ENCODE measurements at regions not wholly inside any gene's neighbourhood (a gene's known extent, or its start where the extent isn't known, plus 50 kb on each side); places are given as distances from the start of the nearest gene placed in this dataset.

DNA sequence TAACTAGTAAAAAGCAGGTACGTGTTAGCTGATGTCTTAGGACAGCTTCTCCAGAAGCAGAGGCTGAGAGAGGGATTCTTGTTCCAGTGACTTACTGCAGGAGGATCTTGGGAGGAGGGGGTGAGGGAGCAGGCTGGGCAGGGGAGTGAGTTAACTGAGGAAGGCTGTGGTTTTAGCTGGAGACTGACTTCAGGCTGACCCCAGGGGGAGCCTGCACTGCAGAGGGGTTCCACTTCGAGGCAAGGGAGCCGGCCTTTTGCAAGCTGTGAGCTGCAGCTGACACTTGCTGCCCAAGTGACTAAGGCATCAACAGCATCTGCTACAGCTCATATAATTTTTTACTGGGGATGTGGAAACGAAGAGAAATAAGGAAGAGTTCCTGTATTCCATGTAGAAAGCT lies 50.4 kb upstream of the SOD1 start:
- no peaks in the 10 kb centered on the region for H3K36me3 ChIP-seq
- H3K9me3 ChIP-seq = peaks cover 2% of the 10 kb centered on the region; the same call in 1 of the 2 replicates
- no peak overlapping the region for H3K4me3 ChIP-seq (ENCODE audit: low read depth, low read length)
- TF ChIP-seq, protein P1, sequence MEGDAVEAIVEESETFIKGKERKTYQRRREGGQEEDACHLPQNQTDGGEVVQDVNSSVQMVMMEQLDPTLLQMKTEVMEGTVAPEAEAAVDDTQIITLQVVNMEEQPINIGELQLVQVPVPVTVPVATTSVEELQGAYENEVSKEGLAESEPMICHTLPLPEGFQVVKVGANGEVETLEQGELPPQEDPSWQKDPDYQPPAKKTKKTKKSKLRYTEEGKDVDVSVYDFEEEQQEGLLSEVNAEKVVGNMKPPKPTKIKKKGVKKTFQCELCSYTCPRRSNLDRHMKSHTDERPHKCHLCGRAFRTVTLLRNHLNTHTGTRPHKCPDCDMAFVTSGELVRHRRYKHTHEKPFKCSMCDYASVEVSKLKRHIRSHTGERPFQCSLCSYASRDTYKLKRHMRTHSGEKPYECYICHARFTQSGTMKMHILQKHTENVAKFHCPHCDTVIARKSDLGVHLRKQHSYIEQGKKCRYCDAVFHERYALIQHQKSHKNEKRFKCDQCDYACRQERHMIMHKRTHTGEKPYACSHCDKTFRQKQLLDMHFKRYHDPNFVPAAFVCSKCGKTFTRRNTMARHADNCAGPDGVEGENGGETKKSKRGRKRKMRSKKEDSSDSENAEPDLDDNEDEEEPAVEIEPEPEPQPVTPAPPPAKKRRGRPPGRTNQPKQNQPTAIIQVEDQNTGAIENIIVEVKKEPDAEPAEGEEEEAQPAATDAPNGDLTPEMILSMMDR (IDR thresholded peaks at IDR 0.05; ENCODE audit: low read depth, low read length) = 0 out of 2 replicates have a peak, but pooled peaks have one; percentile 6
- no peaks in the 10 kb centered on the region for H3K27me3 ChIP-seq
- no peak for DNase-seq
- no peaks in the 10 kb centered on the region for H3K4me1 ChIP-seq

DNA sequence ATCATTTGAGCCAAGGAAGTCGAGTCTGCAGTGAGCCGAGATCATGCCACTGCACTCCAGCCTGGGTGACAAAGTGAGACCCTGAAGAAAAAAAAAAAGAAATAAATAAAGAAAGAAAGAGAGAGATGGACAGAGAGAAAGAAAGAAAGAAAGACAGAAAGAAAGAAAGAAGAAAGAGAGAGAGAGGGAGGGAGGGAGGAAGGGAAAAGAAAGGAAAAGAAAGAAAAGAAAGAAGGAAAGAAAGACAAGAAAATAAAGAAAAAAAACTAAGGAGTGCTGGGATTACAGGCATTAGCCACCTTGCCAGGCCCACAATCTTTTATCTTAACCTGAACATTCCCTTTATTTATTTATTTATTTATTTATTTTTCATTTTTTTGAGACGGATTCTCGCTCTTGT lies 51.7 kb upstream of the SOD1 start:
- no peaks in the 10 kb centered on the region for H3K36me3 ChIP-seq
- TF ChIP-seq, protein P1 (IDR thresholded peaks at IDR 0.05; ENCODE audit: low read depth, low read length) = no peak
- no peaks in the 10 kb centered on the region for H3K4me1 ChIP-seq
- no peak for DNase-seq
- H3K9me3 ChIP-seq = peaks cover 2% of the 10 kb centered on the region; the same call in 1 of the 2 replicates
- H3K27me3 ChIP-seq = no peaks in the 10 kb centered on the region
- H3K4me3 ChIP-seq (ENCODE audit: low read depth, low read length) = no peak overlapping the region

DNA sequence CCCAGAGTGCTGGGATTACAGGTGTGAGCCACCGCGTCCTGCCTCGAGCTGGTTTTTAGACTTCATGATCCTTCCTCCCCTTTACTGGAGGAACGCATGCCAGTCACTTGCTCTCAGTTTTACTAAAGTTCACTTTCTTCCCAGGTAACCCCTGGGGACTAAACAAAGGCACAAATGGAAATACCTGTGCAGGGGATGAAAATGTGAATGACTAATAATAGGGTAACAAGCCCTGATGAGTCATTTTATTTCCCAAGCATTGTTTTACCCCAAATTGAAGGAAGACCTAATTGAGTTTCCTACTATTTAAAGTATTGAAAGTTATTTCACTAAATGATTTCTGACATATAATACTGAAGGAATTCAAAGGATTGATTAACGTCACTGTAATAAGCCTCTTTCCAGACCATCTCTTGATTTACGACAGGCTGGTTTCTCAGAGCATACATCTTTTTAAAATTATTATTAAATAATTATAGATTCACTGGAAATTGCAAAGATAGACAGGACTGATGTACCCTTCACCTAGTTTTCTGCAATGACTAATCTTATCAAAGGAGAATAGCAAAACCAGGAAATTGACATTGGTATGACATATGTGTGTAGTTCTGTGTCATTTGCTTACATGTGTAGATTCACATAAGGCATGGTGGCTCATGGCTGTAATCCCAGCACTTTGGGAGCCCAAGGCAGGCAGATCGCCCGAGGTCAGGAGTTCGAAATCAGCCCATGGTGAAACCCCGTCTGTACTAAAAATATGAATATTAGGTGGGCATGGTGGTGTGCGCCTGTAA lies 53.2 kb upstream of the SOD1 start:
- Histone ChIP-seq H3K4me1 (no peaks in the 10 kb centered on the region), H3K9me3 (peaks cover under 1% of the 10 kb centered on the region; the same call in 1 of the 2 replicates), H3K4me3 (ENCODE audit: low read depth, low read length) (no peak overlapping the region), H3K36me3 (no peaks in the 10 kb centered on the region), H3K27me3 (no peaks in the 10 kb centered on the region)
- no peak for DNase-seq
- TF ChIP-seq, protein P1 (IDR thresholded peaks at IDR 0.05; ENCODE audit: low read depth, low read length) = no peak

DNA sequence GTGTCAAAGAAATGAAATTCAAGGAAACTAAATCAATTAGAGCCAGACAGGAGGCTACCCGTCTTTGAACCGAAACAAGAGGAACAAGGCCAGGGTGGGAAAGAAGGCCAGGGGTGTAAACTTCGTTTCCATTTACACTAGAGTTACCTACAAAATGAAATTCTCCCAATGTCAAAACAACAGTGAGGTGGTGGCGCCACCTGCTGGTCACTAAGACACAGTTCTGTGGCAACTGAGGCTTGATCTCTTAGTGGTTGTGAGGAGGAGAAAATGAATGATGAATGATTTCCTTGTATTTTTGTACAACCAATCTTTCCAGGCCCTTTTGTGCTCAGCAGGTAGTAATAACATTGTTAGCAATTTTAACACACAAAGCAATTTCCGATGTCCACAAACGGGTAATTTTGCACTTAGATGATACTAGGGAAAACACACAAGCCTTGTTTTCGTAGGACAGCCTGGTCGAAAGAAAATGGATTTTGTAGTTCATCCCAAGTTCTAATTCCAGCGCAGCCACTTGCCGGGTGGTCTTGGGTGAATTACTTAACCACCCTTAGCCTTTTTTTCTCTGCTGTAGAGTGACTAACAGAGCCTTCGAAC lies 54.8 kb upstream of the SOD1 start:
- DNase-seq = peak; percentile 76
- TF ChIP-seq, protein P1 (IDR thresholded peaks at IDR 0.05; ENCODE audit: low read depth, low read length) = peak; percentile 92
- Histone ChIP-seq H3K27me3 (no peaks in the 10 kb centered on the region), H3K9me3 (no peaks in the 10 kb centered on the region; the same call in 1 of the 2 replicates), H3K36me3 (no peaks in the 10 kb centered on the region), H3K4me3 (ENCODE audit: low read depth, low read length) (no peak overlapping the region), H3K4me1 (no peaks in the 10 kb centered on the region)

DNA sequence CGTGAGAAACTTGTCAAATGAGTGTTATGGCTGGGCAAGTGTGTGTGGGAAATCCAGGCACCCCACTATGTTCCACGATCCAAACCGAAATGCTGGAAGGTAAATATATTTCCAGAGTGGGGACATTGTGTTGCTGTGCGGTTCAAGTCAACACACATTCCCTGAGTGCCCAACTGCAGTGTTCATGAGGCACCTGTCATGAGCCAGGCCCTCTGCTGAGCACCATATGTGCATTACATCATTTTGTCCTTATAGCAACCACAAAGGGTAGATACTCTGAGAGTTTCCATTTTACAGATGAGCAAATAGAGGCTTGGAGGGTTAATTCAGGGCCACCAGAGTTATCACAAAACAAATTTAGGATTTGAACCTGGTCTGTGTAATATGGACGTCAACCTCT lies 59.9 kb upstream of the SOD1 start:
- no peaks in the 10 kb centered on the region for H3K27me3 ChIP-seq
- H3K36me3 ChIP-seq = no peaks in the 10 kb centered on the region
- H3K4me1 ChIP-seq = no peaks in the 10 kb centered on the region
- H3K4me3 ChIP-seq (ENCODE audit: low read depth, low read length) = no peak overlapping the region
- no peaks in the 10 kb centered on the region for H3K9me3 ChIP-seq
- TF ChIP-seq, protein P1 (IDR thresholded peaks at IDR 0.05; ENCODE audit: low read depth, low read length) = no peak
- no peak for DNase-seq

DNA sequence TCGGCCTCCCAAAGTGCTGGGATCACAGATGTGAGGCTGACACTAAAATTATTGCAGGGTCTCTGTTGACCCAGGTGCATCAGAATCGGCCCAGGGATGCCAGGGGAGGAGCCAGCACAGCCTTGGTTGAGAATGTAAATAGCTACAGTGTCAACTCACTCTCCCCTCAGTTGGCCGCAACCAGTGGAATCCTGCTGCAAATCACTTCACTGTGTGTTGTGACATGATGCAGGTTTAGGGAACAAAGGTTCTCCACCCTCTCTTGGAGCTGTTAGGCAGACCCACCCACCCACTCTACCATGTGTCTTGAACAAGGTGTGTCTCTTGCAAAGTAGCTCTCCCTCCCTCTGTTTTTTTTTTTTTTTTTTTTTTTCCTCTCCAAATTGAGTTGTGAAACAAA lies 60.5 kb upstream of the SOD1 start:
- Histone ChIP-seq H3K4me3 (ENCODE audit: low read depth, low read length) (no peak overlapping the region), H3K36me3 (no peaks in the 10 kb centered on the region), H3K4me1 (no peaks in the 10 kb centered on the region), H3K9me3 (no peaks in the 10 kb centered on the region), H3K27me3 (no peaks in the 10 kb centered on the region)
- TF ChIP-seq, protein P1 (IDR thresholded peaks at IDR 0.05; ENCODE audit: low read depth, low read length) = no peak
- DNase-seq = no peak
